ENCODE measurements at regions not wholly inside any gene's neighbourhood (a gene's known extent, or its start where the extent isn't known, plus 50 kb on each side); places are given as distances from the start of the nearest gene placed in this dataset.

DNA sequence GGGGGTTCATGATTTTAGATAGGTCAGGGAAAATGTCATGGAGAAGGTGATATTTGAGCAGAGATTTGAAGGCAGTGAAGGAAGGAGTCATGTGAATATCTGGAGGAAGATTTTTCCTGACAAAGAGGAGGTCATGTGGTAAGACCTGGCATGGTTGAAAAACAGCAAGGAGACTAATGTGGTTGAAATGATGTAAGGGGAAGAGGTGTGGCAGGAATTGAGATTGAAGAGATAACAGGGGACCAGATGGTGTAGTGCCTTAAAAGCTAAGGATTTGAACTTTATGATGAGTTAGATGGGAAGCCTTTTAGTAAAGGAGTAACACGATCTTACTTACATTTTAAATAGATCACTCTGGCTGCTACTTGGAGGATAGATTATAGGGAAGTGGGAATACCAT lies 210.9 kb downstream of the RTL9 start:
- FAIRE-seq (no peak), DNase-seq (ENCODE audit: insufficient read length, low spot score) (no peak)
- TF ChIP-seq CTCF (IDR thresholded peaks at IDR 0.05; ENCODE audit: insufficient read depth, missing control alignments), result no peak

DNA sequence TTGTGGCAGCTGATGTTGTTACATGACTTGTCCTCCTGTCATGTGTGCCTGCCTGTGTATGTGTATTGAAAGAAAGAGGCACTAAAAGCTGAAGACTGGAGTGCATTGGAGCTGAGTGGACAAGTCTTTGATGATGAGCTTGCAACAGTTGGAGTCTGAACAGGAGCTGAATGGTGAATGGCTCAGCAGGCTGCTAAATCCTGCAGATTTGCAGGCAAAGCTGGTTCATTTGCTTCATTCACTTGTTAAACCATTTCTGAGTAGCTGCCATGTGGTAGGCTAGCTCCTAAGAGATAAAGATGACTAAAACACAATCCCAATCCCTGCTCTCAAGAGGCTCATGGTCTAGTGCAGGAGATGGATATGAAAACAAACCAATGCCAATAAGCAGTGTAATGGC lies 217.3 kb downstream of the CHRDL1 start:
- FAIRE-seq (no peak), DNase-seq (ENCODE audit: insufficient read length, low spot score) (no peak)
- TF ChIP-seq CTCF (IDR thresholded peaks at IDR 0.05; ENCODE audit: insufficient read depth, missing control alignments), result no peak

DNA sequence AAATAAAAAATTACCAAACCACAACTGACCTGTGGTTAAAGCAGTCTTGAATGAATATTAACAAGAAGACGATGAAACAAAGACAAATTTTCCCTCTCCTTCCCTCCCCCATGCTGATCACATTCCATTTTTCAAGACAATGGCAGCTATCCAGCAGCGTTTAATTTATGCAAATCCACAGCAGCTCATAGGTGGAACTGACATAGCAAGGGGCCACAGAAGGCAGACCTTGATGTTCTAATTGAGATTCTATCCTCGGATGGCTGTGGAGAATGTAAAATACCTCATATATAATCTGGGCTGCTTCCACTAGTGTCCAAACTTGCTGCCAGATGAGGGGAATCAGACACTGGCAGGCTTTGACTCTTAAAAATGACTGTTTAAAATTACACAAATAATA lies 211.5 kb downstream of the CHRDL1 start:
- FAIRE-seq (no peak), DNase-seq (ENCODE audit: insufficient read length, low spot score) (no peak)
- TF ChIP-seq CTCF (IDR thresholded peaks at IDR 0.05; ENCODE audit: insufficient read depth, missing control alignments), result no peak

DNA sequence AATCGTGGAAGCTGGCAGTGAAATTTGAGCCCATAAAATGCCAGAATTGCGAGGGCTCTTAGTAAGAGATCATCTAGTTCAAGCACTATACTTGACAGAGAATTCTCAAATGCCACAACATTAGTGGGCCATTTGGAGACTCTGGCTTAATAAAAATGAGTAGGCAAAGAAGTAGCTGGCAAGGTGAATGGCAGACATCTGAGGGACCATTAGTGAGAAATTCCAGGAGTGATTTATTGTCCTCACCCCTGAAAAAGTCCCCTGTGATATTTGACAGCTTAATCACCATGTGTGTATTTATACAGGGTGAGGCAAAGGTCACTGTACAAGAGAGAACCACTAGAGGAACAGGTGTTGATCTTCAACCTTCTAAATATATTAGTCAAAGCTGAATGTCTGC lies 207.5 kb downstream of the CHRDL1 start:
- DNase-seq (ENCODE audit: insufficient read length, low spot score) (no peak), FAIRE-seq (no peak)
- no peak for TF ChIP-seq CTCF (IDR thresholded peaks at IDR 0.05; ENCODE audit: insufficient read depth, missing control alignments)

DNA sequence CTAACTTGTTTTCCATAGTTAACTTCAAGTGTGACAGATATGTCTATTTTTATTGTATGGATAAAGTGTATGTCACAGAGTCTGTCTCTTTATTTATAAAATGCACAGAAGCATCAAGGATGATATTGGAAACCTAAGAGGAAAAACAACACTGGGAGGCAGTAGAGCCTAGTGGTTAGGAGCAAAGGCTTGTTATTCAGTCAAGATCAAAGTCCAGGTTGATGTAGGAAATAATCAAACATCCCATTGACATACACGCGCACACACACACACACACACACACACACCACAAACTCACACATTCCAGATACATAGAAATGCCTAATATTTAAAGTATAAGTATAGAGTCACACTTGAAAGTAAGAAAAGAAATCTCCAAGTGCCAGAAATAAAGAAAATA lies 206.8 kb downstream of the CHRDL1 start:
- TF ChIP-seq CTCF (IDR thresholded peaks at IDR 0.05; ENCODE audit: insufficient read depth, missing control alignments), result no peak

DNA sequence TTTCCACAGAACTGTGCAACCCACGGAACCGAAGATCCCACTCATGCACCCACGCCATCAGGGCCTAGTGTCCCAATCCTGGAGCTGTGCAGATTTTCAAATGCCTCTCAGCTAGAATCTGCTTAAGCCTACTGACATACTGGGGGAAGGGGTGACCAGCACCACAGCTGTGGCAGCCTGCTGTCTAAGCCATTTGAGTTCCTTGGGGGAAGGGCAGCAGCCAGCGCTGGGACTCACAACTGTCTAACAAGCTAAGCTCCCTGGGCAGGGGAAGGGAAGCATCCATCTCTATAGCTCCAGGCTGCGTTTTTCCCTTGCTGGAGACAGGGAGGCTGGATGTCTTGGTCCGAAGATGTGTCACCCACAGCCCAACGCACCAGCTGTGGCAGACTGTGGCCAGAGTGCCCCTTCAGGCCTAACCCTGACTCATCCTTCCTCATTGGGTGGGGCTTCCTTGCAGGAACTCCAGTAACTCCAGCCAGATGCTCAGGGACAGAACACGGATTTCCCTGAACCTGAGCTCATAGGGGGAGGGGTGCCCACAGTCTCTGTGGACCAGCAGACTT lies 194.8 kb downstream of the CHRDL1 start:
- no peak for FAIRE-seq
- no peak for DNase-seq (ENCODE audit: insufficient read length, low spot score)
- no peak for TF ChIP-seq CTCF (IDR thresholded peaks at IDR 0.05; ENCODE audit: insufficient read depth, missing control alignments)

More for the DNA sequence above, 206.8 kb downstream of the CHRDL1 start:
- DNase-seq (ENCODE audit: insufficient read length, low spot score), result no peak
- FAIRE-seq, result no peak

DNA sequence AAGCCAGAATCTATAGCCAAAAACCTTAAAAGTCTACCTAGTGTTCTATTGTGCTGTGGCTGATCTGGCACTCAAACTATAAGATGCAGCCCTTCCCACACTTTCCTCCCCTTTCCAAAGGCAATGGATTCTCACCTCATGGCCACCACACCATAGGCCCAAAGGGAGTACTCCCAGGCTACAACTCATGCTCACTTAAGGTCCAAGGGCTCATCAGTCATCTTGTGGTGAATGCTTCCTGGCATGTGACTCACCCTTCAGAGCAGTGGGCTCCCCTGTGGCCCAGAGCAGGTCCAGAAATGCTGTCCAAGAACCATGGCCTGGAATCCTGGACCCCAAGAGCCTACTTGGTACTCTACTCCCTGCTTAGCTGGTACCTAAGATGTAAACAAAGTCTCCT lies 181.0 kb downstream of the CHRDL1 start:
- no peak for TF ChIP-seq CTCF (IDR thresholded peaks at IDR 0.05; ENCODE audit: insufficient read depth, missing control alignments)
- DNase-seq (ENCODE audit: insufficient read length, low spot score) (no peak), FAIRE-seq (no peak)

Measured in D721Med (cell line).